ENCODE measurements at regions not wholly inside any gene's neighbourhood (a gene's known extent, or its start where the extent isn't known, plus 50 kb on each side); places are given as distances from the start of the nearest gene placed in this dataset.

- TF ChIP-seq CTCF (IDR thresholded peaks at IDR 0.05) (no peak), POLR2A (IDR thresholded peaks at IDR 0.05) (no peak)
- Histone ChIP-seq H3K9me3 (no peaks in the 10 kb centered on the region), H3K27me3 (no peaks in the 10 kb centered on the region), H3K4me1 (no peaks in the 10 kb centered on the region), H3K36me3 (no peaks in the 10 kb centered on the region), H3K4me3 (no peak overlapping the region), H3K27ac (no peak overlapping the region)
- no peak for DNase-seq
- intact Hi-C loops (cut with DNase I; ENCODE audit: low total_unique reads): no loop called here
Observed at GRCh38 chr12:131457028-131457310, 253.9 kb upstream of the SFSWAP start.

- DNase-seq: no peak
- intact Hi-C loops (cut with DNase I; ENCODE audit: low total_unique reads): no loop called here
- H3K4me3 ChIP-seq: no peak overlapping the region
- H3K9me3 ChIP-seq: no peaks in the 10 kb centered on the region
- no peak for TF ChIP-seq CTCF (IDR thresholded peaks at IDR 0.05)
- no peaks in the 10 kb centered on the region for H3K36me3 ChIP-seq
- H3K27ac ChIP-seq: no peak overlapping the region
- H3K27me3 ChIP-seq: no peaks in the 10 kb centered on the region
- no peaks in the 10 kb centered on the region for H3K4me1 ChIP-seq
Observed at GRCh38 chr12:131457331-131458047, 253.4 kb upstream of the SFSWAP start.

- Histone ChIP-seq H3K4me3 (no peak overlapping the region), H3K4me1 (no peaks in the 10 kb centered on the region), H3K27ac (no peak overlapping the region), H3K36me3 (no peaks in the 10 kb centered on the region), H3K27me3 (no peaks in the 10 kb centered on the region), H3K9me3 (no peaks in the 10 kb centered on the region)
- intact Hi-C loops (cut with DNase I; ENCODE audit: low total_unique reads): no loop called here
- no peak for DNase-seq
- no peak for TF ChIP-seq CTCF (IDR thresholded peaks at IDR 0.05)
- TF ChIP-seq POLR2A (IDR thresholded peaks at IDR 0.05): no peak
Observed at GRCh38 chr12:131458048-131458374, 252.9 kb upstream of the SFSWAP start.

GRCh38 chr12:131458931-131459772 is 251.7 kb upstream of the SFSWAP start:
- Histone ChIP-seq H3K36me3 (no peaks in the 10 kb centered on the region), H3K9me3 (no peaks in the 10 kb centered on the region), H3K27me3 (no peaks in the 10 kb centered on the region), H3K27ac (no peak overlapping the region), H3K4me1 (no peaks in the 10 kb centered on the region), H3K4me3 (no peak overlapping the region)
- no peak for DNase-seq
- TF ChIP-seq POLR2A (IDR thresholded peaks at IDR 0.05) (no peak), CTCF (IDR thresholded peaks at IDR 0.05) (no peak)
- intact Hi-C loops (cut with DNase I; ENCODE audit: low total_unique reads): no loop called here

GRCh38 chr12:131459773-131460365 is 251.0 kb upstream of the SFSWAP start:
- Histone ChIP-seq H3K27ac (no peak overlapping the region), H3K9me3 (no peaks in the 10 kb centered on the region), H3K27me3 (no peaks in the 10 kb centered on the region), H3K4me1 (no peaks in the 10 kb centered on the region), H3K4me3 (no peak overlapping the region), H3K36me3 (no peaks in the 10 kb centered on the region)
- intact Hi-C loops (cut with DNase I; ENCODE audit: low total_unique reads): no loop called here
- DNase-seq: no peak
- TF ChIP-seq POLR2A (IDR thresholded peaks at IDR 0.05) (no peak), CTCF (IDR thresholded peaks at IDR 0.05) (no peak)

Data from uterus (tissue), 3 donors.